GM21576 (cell line): ENCODE measurements at regions not wholly inside any gene's neighbourhood (a gene's known extent, or its start where the extent isn't known, plus 50 kb on each side); places are given as distances from the start of the nearest gene placed in this dataset.
"Not testable (repeated sequence)": the region's sequence is repeated elsewhere in the genome, so short reads cannot be mapped to it uniquely, and the experiment has no call there.

Source experiments
- ATAC-seq: cut with Tn5 transposase; IDR thresholded peaks from one replicate; pipeline ENCODE4 v1.9.1; 2021; ENCODE audit warnings: mild to moderate bottlenecking, moderate library complexity; ENCODE audit not compliant: unreplicated experiment

DNA sequence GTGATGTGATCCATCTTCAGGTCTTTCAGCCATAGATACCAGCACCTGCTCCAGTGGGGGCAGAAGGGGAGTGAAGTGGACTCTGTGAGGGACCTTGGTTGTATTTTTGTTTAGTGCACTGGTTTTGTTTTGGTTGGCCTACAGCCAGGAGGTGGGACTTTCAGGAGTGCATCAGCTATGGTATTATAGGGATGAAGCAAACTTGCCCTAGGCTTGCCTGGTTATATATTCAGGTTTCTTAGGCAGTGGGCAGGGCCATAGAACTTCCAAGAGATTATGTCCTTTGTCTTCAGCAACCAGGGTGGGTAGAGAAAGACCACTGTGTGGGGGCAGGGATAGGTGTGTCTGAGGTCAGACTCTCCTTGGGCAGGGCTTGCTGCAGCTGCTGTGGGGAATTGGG lies 337.3 kb upstream of the SGO1 start:
- no peak for ATAC-seq

DNA sequence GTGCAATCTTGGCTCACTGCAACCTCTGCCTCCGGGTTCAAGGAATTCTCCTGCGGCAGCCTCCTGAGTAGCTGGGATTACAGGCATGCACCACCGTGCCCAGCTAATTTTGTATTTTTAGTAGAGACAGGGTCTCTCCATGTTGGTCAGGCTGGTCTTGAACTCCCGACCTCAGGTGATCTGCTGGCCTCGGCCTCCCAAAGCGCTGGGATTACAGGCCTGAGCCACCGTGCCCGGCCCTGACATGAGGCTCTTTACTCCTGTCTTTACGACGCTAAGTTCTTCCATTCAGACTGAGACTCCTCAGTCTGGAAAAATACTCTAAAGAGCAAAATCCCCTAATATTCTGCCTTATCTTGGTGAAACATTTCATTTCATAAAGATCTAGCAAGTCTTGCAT lies 331.3 kb upstream of the SGO1 start:
- ATAC-seq = not testable (repeated sequence)

DNA sequence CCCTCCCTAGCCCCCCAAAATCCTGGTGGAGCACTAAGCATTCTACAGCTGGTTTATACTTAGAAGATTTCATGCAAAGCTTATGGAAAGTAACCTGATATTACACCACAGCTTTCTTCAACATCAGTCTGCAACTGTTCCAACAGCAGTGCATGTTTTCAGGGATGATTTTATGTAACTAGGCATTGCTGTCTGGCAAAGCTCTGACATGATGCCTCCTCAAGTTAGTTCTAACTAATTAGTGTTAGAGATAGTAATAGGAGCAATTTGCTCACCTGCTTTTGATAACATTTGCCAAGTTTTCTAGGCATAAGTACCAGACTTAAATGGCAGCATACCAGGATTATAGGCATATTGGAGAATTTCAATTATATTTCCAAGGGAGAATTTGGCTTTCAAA lies 330.3 kb upstream of the SGO1 start:
- ATAC-seq = no peak

DNA sequence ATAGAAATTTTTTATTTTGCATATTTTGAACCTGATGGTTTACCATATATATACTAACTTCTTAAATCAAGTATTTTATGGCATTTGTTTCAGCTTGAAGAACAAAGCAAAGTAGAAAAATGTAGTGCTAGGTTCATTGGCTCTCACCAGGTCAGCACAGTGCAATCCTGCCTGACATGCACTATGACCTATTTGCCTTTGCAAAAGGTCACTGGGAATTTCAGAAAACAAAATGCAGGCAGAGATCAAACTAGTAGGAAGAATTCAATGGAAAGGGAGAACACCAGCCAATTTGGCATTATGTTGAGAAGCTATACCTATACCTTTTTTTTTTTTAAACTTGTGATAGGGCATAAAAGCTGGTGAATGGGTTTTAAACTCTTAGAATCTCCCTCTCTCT lies 329.8 kb upstream of the SGO1 start:
- ATAC-seq = no peak

DNA sequence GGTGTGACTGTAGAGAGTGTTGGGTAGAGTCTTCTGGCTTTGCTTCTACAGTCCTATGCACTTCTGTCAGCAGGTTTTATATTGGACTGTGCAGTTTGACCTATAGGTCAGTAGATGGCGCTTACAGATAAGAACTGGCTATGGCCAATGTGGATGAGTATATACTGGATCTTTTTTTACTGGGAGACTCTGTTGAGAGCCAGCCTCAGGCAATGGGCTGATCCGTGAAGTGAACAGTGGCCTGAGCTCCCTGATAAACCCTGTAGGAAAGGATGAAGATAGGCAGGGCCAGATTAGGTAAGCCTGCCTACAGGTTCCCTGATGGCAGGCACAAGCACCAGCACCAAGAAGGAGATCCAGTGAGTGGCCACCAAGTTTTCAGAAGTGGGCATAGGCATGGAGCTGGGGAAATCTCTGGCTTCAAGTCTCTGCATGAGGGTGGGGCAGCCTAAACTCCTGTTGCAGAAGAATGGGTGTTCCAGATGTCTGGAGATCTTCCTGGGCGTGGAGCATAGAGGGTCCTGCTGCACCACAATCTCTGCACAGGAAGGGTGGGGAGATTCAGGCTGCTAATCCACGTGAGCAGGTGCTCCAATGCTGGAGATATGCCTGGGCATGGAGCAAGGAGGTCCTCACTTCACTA lies 326.0 kb upstream of the SGO1 start:
- peak; percentile 97 for ATAC-seq

DNA sequence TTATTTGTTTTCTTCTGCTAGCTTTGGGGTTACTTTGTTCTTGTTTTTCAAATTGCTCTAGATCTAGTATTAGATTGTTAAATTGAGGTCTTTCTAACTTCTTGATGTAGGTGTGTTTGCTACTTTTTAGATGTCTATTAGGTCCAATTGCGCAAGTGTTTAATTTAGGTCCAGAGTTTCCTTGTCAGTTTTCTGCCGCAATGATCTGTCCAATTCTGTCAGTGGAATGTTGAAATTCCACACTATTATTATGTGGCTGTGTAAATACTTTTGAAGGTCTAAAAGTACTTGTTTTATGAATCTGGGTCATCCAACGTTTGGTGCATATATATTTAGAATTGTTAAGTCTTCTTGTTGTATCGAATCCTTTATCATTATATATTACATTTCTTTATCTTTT lies 324.4 kb upstream of the SGO1 start:
- no peak for ATAC-seq

DNA sequence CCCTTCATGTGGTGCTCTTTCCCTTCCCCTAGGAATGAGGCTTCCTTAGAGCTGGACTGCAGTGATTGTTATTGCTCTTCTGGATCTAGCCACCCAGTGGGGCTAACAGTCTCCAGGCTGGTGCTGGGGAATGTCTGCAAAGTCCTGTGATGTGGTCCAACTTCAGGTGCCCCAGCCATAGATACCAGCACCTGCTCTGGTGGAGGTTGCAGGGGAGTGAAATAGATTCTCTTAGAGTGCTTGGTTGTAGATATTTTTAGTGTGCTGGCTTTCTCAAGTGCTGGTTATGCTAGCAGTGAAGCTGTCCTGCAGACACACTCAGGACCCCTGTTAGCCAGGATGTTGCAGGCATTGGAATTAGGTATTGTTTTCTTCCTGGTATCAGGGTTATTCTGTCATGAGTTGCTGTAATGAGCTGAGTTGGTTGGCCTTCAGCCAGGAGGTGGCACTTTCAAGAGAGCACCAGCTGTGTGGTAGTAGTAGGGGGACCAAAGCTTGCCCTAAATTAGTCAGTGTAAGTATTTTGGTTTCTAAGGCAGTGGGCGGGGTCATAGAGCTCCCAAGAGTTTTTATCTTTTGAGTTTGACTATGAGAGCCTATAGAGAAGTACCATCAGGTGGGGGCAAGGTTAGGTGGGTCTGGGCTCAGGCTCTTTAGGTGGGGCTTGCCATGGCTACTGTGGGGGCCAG lies 317.5 kb upstream of the SGO1 start:
- no peak for ATAC-seq

DNA sequence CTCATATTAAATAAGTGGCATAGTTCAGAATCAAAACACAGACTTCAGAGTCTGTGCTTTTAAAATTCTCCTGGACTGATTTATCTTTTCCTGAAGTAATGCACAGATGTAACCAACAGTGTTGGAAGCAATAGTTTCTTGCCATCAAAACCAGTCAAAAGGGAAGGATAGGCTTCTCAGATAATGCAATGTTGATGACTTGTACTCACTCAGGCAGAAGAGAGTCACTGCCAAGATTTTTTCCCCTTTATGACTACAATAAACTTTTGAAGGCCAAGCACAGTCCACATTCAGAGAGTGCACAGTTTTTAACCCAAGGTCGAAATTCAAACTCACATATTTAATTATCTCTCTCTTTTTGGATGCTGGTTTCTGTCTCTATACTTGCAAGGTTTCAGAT lies 305.0 kb upstream of the SGO1 start:
- no peak for ATAC-seq

DNA sequence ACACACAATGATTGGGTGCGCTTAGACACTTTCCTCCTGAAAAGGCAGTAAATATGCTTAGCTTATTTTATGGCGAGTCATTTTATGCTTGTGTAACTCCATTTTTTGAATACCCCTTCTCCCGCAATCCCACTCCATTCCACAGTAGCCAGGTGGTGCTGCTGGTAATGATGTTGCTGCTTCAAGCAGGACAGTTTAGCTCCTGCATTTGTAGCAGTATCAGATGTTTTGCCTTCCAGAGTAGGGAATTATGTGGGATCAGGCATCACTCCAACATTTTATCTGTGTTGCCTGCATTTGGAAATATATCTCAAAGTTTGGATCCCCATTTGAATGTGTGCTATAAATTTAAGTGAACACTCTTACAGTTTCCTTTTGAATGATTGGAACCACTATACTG lies 302.1 kb upstream of the SGO1 start:
- ATAC-seq = no peak

DNA sequence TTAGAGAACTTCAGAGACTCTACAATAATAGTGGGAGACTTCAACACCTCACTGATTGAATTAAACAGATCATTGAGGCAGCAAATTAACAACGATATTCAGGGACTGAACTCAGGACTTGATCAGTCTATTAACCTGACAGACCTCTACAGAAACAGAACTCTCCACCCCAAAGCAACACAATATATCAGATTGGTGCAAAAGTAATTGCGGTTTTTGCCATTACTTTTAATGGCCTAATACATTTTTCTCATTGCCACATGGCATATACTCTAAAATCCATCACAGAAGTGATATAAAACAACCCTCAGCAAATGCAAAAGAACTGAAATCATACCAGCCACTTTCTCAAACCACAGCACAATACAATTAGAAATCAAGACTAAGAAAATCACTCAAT lies 298.1 kb upstream of the SGO1 start:
- no peak for ATAC-seq

DNA sequence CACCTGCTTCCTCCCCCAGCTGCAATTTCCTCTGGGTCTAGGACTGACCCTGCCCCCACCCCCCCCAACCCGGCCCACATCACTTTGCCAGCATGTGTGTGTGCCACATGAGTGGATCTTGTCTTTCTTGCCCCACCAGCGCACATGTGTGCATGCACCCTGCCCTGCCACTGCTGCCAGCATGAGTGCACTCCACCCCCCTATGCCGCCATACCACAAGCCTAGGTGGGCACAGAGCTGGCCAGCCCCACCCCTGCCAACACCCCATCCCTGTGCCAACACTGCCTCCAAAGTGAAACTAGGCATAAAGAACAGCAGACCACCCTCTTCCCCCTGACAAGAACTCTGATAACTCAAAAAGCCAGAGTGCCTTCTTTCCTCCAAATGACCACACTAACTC lies 296.3 kb upstream of the SGO1 start:
- ATAC-seq = no peak

DNA sequence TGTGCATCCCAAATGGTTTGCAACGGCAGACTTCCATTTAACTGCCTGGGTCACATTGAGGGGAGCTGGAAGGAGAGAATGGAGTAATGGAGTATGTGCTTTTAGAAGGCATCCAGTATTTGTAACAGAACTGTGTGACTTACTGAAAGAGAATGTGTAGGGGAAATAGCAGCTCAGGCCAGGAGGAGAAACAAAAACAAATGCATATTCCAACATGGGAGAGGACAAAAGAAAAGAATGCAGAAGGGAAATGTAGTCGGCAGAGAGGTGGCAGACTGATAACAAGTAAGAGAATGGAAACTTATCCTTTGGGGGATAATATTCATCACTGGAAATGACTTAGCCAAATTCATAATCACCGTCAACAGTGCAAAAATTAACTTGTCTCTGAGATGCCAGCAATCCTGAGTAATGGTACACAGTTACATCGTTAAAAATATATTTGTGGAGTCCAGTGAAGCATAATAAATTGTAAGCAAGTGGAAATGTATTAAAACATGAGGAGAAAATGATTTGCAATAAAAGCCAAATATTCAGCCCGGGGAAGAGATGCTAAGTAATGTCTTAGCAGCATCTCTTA lies 294.9 kb upstream of the SGO1 start:
- no peak for ATAC-seq

DNA sequence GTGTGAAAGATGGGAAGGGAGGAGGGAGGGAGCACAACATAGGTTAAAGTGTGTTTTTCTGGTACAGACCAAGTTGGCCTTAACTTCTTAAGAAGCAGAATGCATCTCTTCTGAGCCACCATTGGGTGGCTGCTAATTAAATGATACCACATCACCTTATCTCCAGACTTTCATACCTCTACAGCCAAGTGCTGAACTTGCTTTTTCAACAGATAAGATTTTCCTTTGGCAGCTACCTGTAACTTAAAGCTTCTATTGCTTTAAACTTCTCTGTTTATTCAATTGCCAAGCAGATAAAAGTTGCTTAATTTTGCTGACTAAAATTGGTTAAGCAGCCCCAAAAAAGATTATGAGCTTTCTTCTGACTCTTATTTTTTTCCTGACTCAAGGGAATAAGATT lies 292.4 kb upstream of the SGO1 start:
- no peak for ATAC-seq

DNA sequence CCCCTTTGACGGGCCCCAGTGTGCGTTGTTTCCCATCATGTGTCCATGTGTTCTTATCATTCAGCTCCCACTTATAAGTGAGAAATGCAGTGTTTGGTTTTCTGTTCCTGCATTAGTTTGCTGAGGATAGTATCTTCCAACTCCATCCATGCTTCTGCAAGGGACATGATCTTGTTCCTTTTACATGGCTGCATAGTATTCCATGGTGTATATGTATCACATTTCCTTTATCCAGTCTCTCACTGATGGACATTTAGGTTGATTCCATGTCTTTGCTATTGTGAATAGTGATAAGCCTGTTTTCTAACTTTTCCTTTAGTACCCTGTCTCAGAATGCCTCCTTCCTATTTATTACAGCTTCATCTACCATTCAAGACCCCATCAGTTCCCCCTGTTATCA lies 278.2 kb upstream of the SGO1 start:
- ATAC-seq = not testable (repeated sequence)

DNA sequence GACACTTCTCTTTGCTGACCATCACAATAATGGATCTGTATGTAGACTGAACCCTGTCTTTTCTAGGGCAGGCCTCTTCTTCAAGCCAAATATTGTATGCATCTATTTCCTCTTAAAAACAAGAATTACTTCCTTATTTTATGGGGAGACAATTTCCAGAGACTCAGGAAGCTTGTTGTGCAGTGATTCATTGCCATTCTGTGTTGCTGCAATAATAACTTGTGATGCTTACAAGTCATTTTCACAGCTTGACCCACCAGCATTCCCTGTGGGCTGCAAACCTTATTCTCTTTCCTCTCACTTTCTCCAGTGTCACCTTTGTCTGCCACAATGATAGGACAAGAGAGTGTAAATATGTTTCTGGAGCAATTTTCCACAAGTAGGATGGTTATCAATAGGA lies 276.7 kb upstream of the SGO1 start:
- no peak for ATAC-seq

DNA sequence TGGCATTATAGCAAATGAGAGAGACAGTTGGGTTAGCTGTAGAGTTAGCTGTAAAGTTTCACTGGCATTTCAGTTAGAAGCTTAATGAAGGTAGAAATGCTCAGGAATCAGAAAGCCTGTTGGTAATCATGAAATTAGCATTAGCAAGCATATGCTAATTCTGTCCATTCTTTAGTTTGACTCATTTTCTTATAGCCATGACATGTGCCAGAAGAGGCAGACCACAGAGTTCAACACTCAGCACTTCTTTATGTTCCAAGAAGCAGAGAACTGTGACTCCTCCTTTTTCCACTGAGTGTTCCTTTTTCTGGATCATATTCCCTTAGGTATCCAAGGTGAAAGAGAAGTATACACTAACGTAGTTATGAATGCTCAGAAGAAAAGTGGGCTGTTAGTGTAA lies 276.2 kb upstream of the SGO1 start:
- no peak for ATAC-seq

DNA sequence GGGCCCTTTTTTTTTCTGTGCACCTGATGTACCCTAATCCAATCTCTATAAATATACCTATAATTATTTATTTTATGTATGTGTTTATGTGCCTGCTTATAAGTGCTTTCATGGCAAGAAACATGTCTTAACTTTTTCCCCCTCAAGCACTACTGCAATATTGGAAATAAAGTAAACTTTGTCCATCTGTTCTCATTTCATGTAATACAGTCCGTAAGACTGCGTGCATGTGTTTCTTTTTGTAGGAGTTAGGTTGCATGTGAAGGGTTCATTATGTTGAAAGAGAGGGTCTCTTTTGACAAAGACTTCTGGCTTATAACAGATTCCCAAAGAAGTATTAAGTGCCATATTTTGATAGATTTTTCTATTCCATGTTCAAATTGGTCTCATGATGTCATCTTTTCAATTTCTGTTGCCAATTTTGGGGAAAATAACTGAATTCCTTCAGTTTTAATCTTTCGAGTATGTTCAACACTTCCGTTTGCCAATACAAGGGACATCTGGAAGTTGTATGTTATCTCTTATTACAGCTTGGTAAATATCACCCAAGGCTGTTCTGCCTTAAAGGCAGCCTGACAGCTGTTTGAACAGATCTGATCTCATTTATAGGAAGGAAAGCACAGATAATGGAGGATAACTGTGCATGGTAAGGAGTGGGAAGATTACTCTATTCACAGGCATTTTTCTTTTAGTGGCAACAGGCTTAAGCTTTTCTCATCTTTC lies 273.1 kb upstream of the SGO1 start:
- no peak for ATAC-seq

DNA sequence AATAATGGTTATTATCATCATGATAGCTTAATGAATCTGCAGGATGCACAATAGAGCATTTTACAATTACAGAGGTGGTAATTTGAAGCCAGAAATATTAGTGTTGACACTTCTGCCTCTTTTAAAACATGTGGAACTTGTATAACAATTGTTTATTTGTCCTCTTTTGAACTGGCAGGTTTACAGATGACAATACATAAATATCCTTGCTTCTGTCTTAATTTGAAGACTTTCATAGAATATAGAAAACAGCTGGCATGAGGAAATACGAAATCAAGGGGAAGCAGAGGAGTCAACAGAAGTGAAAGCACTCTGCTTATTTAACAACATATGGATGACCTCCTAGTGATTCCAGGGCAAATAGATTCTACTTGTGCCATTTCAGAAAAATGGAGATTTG lies 270.5 kb upstream of the SGO1 start:
- no peak for ATAC-seq

DNA sequence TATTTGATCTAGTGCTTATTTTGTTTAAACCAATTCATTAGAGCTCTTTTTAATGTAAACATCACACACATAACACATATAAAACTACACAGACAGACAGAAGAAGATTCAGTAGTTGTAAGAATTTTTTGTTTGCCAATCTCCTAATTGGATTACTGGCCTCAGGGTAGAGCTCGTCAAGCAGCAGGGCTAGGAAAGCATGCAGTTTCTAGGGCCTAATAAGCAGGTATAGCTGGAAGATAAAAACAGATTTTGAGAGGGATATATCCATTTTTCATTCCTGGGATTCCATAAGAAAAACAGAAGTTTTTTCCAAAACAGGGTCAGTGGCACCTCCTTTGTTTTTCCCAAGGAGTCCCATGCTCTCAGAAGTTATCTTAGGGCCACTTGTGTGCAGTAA lies 265.2 kb upstream of the SGO1 start:
- ATAC-seq = no peak

DNA sequence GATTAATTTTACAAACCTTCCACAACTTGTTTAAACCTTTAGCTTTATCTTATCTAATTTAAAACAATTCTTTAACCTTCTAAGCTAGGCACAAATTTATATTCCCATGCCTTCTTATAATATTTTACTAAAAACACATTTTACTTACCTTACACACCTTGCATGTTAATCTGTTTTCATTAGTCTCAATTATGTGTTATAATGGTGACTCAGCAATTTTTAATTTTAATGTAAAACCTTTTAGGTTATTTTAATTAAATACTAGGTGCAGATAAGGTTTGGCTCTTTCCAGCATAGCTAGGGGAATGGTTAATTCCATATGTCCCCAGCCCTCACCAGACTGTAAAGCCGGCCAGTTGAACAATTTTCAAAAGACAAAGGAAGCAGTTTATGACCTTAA lies 264.6 kb upstream of the SGO1 start:
- ATAC-seq = no peak

DNA sequence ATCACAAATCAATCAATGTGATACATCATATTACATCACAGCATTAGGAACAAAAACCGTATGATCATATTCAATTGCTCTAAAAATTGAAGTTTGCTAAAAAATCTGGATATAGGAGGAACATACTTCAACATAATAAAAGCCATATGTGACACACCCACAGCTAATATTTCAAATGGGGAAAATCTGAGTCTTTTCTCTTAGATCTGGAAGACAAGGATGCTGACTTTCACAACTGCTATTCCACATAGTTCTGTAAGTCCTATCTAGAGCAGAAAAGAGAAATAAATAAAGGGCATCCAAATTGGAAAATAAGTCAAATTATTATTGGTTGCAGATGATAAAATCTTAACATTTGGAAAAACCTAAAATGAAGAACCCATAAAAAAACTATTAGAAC lies 256.8 kb upstream of the SGO1 start:
- ATAC-seq = no peak

DNA sequence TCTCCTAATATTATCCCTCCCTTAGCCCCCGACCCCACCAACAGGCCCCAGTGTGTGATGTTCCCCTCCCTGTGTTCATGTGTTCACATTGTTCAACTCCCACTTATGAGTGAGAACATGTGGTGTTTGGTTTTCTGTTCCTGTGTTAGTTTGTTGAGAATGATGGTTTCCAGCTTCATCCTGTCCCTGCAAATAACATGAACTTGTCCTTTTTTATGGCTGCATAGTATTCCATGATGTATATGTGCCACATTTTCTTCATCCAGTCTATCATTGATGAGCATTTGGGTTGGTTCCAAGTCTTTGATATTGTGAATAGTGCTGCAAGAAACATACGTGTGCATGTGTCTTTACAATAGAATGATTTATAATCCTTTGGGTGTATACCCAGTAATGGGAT lies 241.3 kb upstream of the SGO1 start:
- ATAC-seq = not testable (repeated sequence)
